ENCODE measurements at regions not wholly inside any gene's neighbourhood (a gene's known extent, or its start where the extent isn't known, plus 50 kb on each side); places are given as distances from the start of the nearest gene placed in this dataset.

- Histone ChIP-seq H3K36me3 (replicated peaks in 1 of 2) (no peaks in the 10 kb centered on the region), H3K27me3 (peaks cover 7% of the 10 kb centered on the region), H3K27ac (no peak overlapping the region), H3K4me1 (replicated peaks in 1 of 2) (no peaks in the 10 kb centered on the region), H3K4me3 (no peak overlapping the region), H3K9me3 (replicated peaks in 1 of 3) (no peaks in the 10 kb centered on the region)
- peak; percentile 70 to 87 (median 83) for DNase-seq
- WGBS, 4 donors = 12 to 15% (median 14%) methylated on average over 9 of the region's 9 CpGs
- TF ChIP-seq, protein P1, sequence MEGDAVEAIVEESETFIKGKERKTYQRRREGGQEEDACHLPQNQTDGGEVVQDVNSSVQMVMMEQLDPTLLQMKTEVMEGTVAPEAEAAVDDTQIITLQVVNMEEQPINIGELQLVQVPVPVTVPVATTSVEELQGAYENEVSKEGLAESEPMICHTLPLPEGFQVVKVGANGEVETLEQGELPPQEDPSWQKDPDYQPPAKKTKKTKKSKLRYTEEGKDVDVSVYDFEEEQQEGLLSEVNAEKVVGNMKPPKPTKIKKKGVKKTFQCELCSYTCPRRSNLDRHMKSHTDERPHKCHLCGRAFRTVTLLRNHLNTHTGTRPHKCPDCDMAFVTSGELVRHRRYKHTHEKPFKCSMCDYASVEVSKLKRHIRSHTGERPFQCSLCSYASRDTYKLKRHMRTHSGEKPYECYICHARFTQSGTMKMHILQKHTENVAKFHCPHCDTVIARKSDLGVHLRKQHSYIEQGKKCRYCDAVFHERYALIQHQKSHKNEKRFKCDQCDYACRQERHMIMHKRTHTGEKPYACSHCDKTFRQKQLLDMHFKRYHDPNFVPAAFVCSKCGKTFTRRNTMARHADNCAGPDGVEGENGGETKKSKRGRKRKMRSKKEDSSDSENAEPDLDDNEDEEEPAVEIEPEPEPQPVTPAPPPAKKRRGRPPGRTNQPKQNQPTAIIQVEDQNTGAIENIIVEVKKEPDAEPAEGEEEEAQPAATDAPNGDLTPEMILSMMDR (IDR thresholded peaks at IDR 0.05) = peak; percentile 75 to 92 (median 82)
- TF ChIP-seq POLR2A (IDR thresholded peaks at IDR 0.05) = no peak
- intact Hi-C loops (cut with DNase I) = loop anchor here in 1 of 2 donors (5.0 kb wide), 1 partner anchor 308 kb away; no protein-coding TSS in a partner anchor
Measured at GRCh38 chr12:13864081-13864673, 117.2 kb downstream of the GRIN2B start.

- no peak overlapping the region for H3K4me3 ChIP-seq
- no peaks in the 10 kb centered on the region for H3K27me3 ChIP-seq
- 66 to 73% (median 69%) methylated on average over 5 of the region's 5 CpGs for WGBS, 4 donors
- no peaks in the 10 kb centered on the region for H3K4me1 ChIP-seq (replicated peaks in 1 of 2)
- no peak overlapping the region for H3K27ac ChIP-seq
- H3K9me3 ChIP-seq (replicated peaks in 1 of 3) = no peaks in the 10 kb centered on the region
- no peak for TF ChIP-seq POLR2A (IDR thresholded peaks at IDR 0.05)
- TF ChIP-seq, protein P1 (IDR thresholded peaks at IDR 0.05) = no peak
- intact Hi-C loops (cut with DNase I) = no loop called here
- H3K36me3 ChIP-seq (replicated peaks in 1 of 2) = no peaks in the 10 kb centered on the region
- DNase-seq = no peak
Measured at GRCh38 chr12:13857750-13858149, 123.7 kb downstream of the GRIN2B start.

- Histone ChIP-seq H3K27ac (no peak overlapping the region), H3K4me1 (replicated peaks in 1 of 2) (no peaks in the 10 kb centered on the region), H3K9me3 (replicated peaks in 1 of 3) (no peaks in the 10 kb centered on the region), H3K4me3 (no peak overlapping the region), H3K27me3 (no peaks in the 10 kb centered on the region), H3K36me3 (replicated peaks in 1 of 2) (no peaks in the 10 kb centered on the region)
- intact Hi-C loops (cut with DNase I) = no loop called here
- no peak for DNase-seq
- no peak for TF ChIP-seq POLR2A (IDR thresholded peaks at IDR 0.05)
- TF ChIP-seq, protein P1 (IDR thresholded peaks at IDR 0.05) = no peak
- WGBS, 4 donors = 79 to 89% (median 84%) methylated on average over 3 of the region's 3 CpGs
Measured at GRCh38 chr12:13853471-13853870, 127.9 kb downstream of the GRIN2B start.

GRCh38 chr12:13851828-13852227 lies 129.6 kb downstream of the GRIN2B start:
- intact Hi-C loops (cut with DNase I) = no loop called here
- no peak for DNase-seq

More at GRCh38 chr12:13851828-13852227, 129.6 kb downstream of the GRIN2B start:
- Histone ChIP-seq H3K4me1 (replicated peaks in 1 of 2) (no peaks in the 10 kb centered on the region), H3K36me3 (replicated peaks in 1 of 2) (no peaks in the 10 kb centered on the region), H3K9me3 (replicated peaks in 1 of 3) (no peaks in the 10 kb centered on the region), H3K27ac (no peak overlapping the region), H3K4me3 (no peak overlapping the region), H3K27me3 (no peaks in the 10 kb centered on the region)
- WGBS, 4 donors = 19 to 71% (median 25%) methylated on average over 1 to 3 of the region's 3 CpGs
- TF ChIP-seq, protein P1 (IDR thresholded peaks at IDR 0.05) = no peak
- no peak for TF ChIP-seq POLR2A (IDR thresholded peaks at IDR 0.05)
